Endothelial cell of umbilical vein (primary cell): ENCODE measurements at regions not wholly inside any gene's neighbourhood (a gene's known extent, or its start where the extent isn't known, plus 50 kb on each side); places are given as distances from the start of the nearest gene placed in this dataset.
"Not testable (repeated sequence)": the region's sequence is repeated elsewhere in the genome, so short reads cannot be mapped to it uniquely, and the experiment has no call there.

Source experiments
- CTCF ChIP-seq, 2 donors: IDR thresholded peaks; 1 replicate in 1 of 2; 2 replicates in 1 of 2; pipeline ENCODE4 v1.5.1; 2011; ENCODE audit warnings: low read length in 2 of 2, mild to moderate bottlenecking in 2 of 2, moderate library complexity in 2 of 2, control low read depth in 1 of 2, inconsistent platforms in 1 of 2, low read depth in 1 of 2; ENCODE audit not compliant: insufficient read depth in 1 of 2; ENCODE audit errors: extremely low read depth in 1 of 2
- EZH2 ChIP-seq: IDR thresholded peaks from 2 replicates; pipeline ENCODE4 v1.6.1; 2012; ENCODE audit warnings: borderline replicate concordance, low read depth, mild to moderate bottlenecking, moderate library complexity, low read length, inconsistent platforms; ENCODE audit not compliant: severe bottlenecking
- POLR2A ChIP-seq: IDR thresholded peaks from 2 replicates; pipeline ENCODE4 v1.6.1; 2012; ENCODE audit warnings: low read depth, mild to moderate bottlenecking, control low read depth, low read length
- POLR2AphosphoS5 ChIP-seq: IDR thresholded peaks from 2 replicates; pipeline ENCODE4 v1.6.1; 2012; ENCODE audit warnings: low read depth, mild to moderate bottlenecking, control low read depth, low read length, moderate library complexity; ENCODE audit not compliant: insufficient read depth

GRCh38 chr1:112814645-112815044, 99.5 kb upstream of the PPM1J start:
- TF ChIP-seq POLR2AphosphoS5; CTCF (IDR thresholded peaks at IDR 0.05; ENCODE audit: extremely low read depth in 1 of 2, insufficient read depth in 1 of 2, low read depth in 1 of 2, low read length in 2 of 2); POLR2A; EZH2: not testable (repeated sequence)
